SU-DHL-6 (cell line): ENCODE measurements at regions not wholly inside any gene's neighbourhood (a gene's known extent, or its start where the extent isn't known, plus 50 kb on each side); places are given as distances from the start of the nearest gene placed in this dataset.

Source experiments
- CTCF ChIP-seq: fragments of 200-600 bp; sonication (generic); IDR thresholded peaks from one replicate; pipeline ENCODE4 v1.5.1; 2017; ENCODE audit warnings: antibody characterized with exemption, mild to moderate bottlenecking, low read length, moderate library complexity; ENCODE audit not compliant: insufficient read depth, poor library complexity, severe bottlenecking
- EZH2phosphoT487 ChIP-seq: fragments of 200-600 bp; sonication (generic), shearing (Covaris generic); conservative IDR thresholded peaks from 2 replicates; pipeline ENCODE4 v1.6.1; 2018; ENCODE audit warnings: mild to moderate bottlenecking, antibody characterized with exemption, low read length, moderate library complexity, mixed read lengths

DNA sequence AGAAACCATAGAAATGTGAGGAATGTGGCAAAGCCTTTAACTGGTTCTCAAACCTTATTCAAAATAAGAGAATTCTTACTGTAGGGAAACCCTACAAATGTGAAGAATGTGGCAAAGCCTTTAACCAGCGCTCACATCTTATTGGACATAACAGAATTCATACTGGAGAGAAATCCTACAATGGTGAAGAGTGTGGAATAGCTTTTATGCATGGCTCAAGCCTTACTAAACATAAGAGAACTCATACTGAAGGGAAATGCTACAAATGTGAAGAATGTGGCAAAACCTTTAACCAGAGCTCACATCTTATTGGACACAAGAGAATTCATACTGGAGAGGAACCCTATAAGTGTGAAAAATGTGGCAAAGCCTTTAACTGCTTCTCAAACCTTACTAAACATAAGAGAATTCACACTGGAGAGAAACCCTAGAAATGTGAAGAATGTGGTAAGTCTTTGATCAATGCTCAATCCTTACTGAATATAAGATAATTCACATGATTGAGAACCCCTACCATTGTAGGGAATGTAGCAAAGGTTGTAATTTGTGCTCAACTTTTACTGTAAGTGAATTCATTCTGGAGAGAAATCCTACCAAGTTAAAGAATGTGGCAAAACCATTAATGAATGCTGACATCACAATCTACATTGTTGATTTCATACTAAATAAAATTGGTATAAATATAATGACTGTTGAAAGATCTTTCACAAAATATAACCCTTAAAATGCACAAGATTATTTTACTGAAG, 142.5 kb upstream of the ZNF479 start:
- TF ChIP-seq CTCF (no peak), EZH2phosphoT487 (no peak)
